Adrenal gland (tissue), 5 donors: ENCODE measurements at regions not wholly inside any gene's neighbourhood (a gene's known extent, or its start where the extent isn't known, plus 50 kb on each side); places are given as distances from the start of the nearest gene placed in this dataset.

Source experiments
- POLR2A ChIP-seq, 2 donors: fragments of 450-650 bp; IDR thresholded peaks; one replicate each; pipeline ENCODE4 v1.6.1; 2017; ENCODE audit warnings: antibody characterized with exemption in 2 of 2, mild to moderate bottlenecking in 2 of 2, moderate library complexity in 1 of 2
- TF ChIP-seq, protein P1 (sequence below), 6 experiments: fragments of 450-650 bp in 4 of 6; fragments of 200-600 bp in 2 of 6; sonication (generic) in 1 of 6; IDR thresholded peaks; 1 replicate in 5 of 6; 2 replicates in 1 of 6; pipeline versions ENCODE4 v1.5.1 to v1.8.0; 2016 to 2021; ENCODE audit warnings: antibody characterized with exemption in 6 of 6, mild to moderate bottlenecking in 2 of 6, moderate library complexity in 1 of 6
- donor health status: DM: no; HTN: no; CAD: no.

- TF ChIP-seq, protein P1, sequence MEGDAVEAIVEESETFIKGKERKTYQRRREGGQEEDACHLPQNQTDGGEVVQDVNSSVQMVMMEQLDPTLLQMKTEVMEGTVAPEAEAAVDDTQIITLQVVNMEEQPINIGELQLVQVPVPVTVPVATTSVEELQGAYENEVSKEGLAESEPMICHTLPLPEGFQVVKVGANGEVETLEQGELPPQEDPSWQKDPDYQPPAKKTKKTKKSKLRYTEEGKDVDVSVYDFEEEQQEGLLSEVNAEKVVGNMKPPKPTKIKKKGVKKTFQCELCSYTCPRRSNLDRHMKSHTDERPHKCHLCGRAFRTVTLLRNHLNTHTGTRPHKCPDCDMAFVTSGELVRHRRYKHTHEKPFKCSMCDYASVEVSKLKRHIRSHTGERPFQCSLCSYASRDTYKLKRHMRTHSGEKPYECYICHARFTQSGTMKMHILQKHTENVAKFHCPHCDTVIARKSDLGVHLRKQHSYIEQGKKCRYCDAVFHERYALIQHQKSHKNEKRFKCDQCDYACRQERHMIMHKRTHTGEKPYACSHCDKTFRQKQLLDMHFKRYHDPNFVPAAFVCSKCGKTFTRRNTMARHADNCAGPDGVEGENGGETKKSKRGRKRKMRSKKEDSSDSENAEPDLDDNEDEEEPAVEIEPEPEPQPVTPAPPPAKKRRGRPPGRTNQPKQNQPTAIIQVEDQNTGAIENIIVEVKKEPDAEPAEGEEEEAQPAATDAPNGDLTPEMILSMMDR (IDR thresholded peaks at IDR 0.05): no peak
- TF ChIP-seq POLR2A (IDR thresholded peaks at IDR 0.05): no peak
Observed at GRCh38 chr18:73040247-73040646, 172.5 kb upstream of the NETO1 start.
